ENCODE measurements at regions not wholly inside any gene's neighbourhood (a gene's known extent, or its start where the extent isn't known, plus 50 kb on each side); places are given as distances from the start of the nearest gene placed in this dataset.

- H3K4me3 ChIP-seq (ENCODE audit: control insufficient read depth, low read depth, low read length) = no peak overlapping the region
- no peak for TF ChIP-seq CTCF (IDR thresholded peaks at IDR 0.05; ENCODE audit: control insufficient read depth, insufficient read depth, low read depth, low read length, missing control alignments)
- no peak for DNase-seq (ENCODE audit: low read depth)
These were observed 894.9 kb downstream of the VRK1 start for GRCh38 chr14:97692084-97692483.

GRCh38 chr14:97695456-97695981, 898.3 kb downstream of the VRK1 start:
- no peak for TF ChIP-seq CTCF (IDR thresholded peaks at IDR 0.05; ENCODE audit: control insufficient read depth, insufficient read depth, low read depth, low read length, missing control alignments)
- no peak overlapping the region for H3K4me3 ChIP-seq (ENCODE audit: control insufficient read depth, low read depth, low read length)
- no peak for DNase-seq (ENCODE audit: low read depth)

- H3K4me3 ChIP-seq (ENCODE audit: control insufficient read depth, low read depth, low read length) = no peak overlapping the region
- DNase-seq (ENCODE audit: low read depth) = no peak
- no peak for TF ChIP-seq CTCF (IDR thresholded peaks at IDR 0.05; ENCODE audit: control insufficient read depth, insufficient read depth, low read depth, low read length, missing control alignments)
These were observed 900.6 kb downstream of the VRK1 start for GRCh38 chr14:97697772-97698171.

- no peak for TF ChIP-seq CTCF (IDR thresholded peaks at IDR 0.05; ENCODE audit: control insufficient read depth, insufficient read depth, low read depth, low read length, missing control alignments)
- DNase-seq (ENCODE audit: low read depth) = no peak
- no peak overlapping the region for H3K4me3 ChIP-seq (ENCODE audit: control insufficient read depth, low read depth, low read length)
These were observed 901.8 kb downstream of the VRK1 start for GRCh38 chr14:97699026-97699425.

- DNase-seq (ENCODE audit: low read depth) = no peak
- no peak for TF ChIP-seq CTCF (IDR thresholded peaks at IDR 0.05; ENCODE audit: control insufficient read depth, insufficient read depth, low read depth, low read length, missing control alignments)
- H3K4me3 ChIP-seq (ENCODE audit: control insufficient read depth, low read depth, low read length) = no peak overlapping the region
These were observed 906.0 kb downstream of the VRK1 start for GRCh38 chr14:97703006-97703760.

GRCh38 chr14:97704316-97704885, 907.2 kb downstream of the VRK1 start:
- no peak for TF ChIP-seq CTCF (IDR thresholded peaks at IDR 0.05; ENCODE audit: control insufficient read depth, insufficient read depth, low read depth, low read length, missing control alignments)
- no peak for DNase-seq (ENCODE audit: low read depth)
- no peak overlapping the region for H3K4me3 ChIP-seq (ENCODE audit: control insufficient read depth, low read depth, low read length)

Measured in AG09309 (cell line).